Thyroid gland (tissue), 4 donors: ENCODE measurements at regions not wholly inside any gene's neighbourhood (a gene's known extent, or its start where the extent isn't known, plus 50 kb on each side); places are given as distances from the start of the nearest gene placed in this dataset.

Experiments used
- DNase-seq, 2 donors: peaks; one replicate each; pipeline ENCODE4 v3.0.0-alpha.2; 2019
- H3K27ac ChIP-seq, 3 donors: fragments of 200-600 bp; sonication (generic); 1 replicate in 2 of 3; 2 replicates in 1 of 3; pipeline ENCODE4 v1.5.1; 2016 to 2019; ENCODE audit warnings: mild to moderate bottlenecking in 1 of 3, moderate library complexity in 1 of 3
- H3K27me3 ChIP-seq: fragments of 200-600 bp; sonication (generic); one replicate; pipeline ENCODE4 v1.5.1; 2019
- H3K36me3 ChIP-seq, 2 donors: fragments of 200-600 bp; sonication (generic); one replicate each; pipeline ENCODE4 v1.5.1; 2016 to 2019
- H3K4me1 ChIP-seq, 2 donors: fragments of 200-600 bp; sonication (generic); one replicate each; pipeline ENCODE4 v1.5.1; 2017 to 2019
- H3K4me3 ChIP-seq, 3 donors: fragments of 200-600 bp; sonication (generic); replicated peaks in 1 of 3; 1 replicate in 2 of 3; 2 replicates in 1 of 3; pipeline ENCODE4 v1.5.1; 2016; ENCODE audit warnings: mild to moderate bottlenecking in 1 of 3
- H3K9me3 ChIP-seq: fragments of 200-600 bp; sonication (generic); one replicate; pipeline ENCODE4 v1.5.1; 2017
- POLR2A ChIP-seq, 2 donors: fragments of 450-650 bp; IDR thresholded peaks; one replicate each; pipeline ENCODE4 v1.6.1; 2017; ENCODE audit warnings: antibody characterized with exemption in 2 of 2, mild to moderate bottlenecking in 2 of 2, moderate library complexity in 1 of 2
- WGBS, 2 donors: methylation state at CpG; one replicate each; pipeline ENCODE4 v1.1.5; 2017; 5-methylcytosine and 5-hydroxymethylcytosine counted together
- intact Hi-C: fragments of 100-400 bp; cut with DNase I; formaldehyde crosslinking; loops from one replicate; pipeline ENCODE4 v1.15.1; 2023
- TF ChIP-seq, protein P1 (sequence below), 6 experiments: fragments of 200-600 bp in 3 of 6; fragments of 450-650 bp in 3 of 6; sonication (generic) in 3 of 6; IDR thresholded peaks; one replicate each; pipeline ENCODE4 v1.5.1; 2016 to 2019; ENCODE audit warnings: antibody characterized with exemption in 6 of 6, mild to moderate bottlenecking in 2 of 6, inconsistent platforms in 1 of 6, moderate library complexity in 1 of 6

DNA sequence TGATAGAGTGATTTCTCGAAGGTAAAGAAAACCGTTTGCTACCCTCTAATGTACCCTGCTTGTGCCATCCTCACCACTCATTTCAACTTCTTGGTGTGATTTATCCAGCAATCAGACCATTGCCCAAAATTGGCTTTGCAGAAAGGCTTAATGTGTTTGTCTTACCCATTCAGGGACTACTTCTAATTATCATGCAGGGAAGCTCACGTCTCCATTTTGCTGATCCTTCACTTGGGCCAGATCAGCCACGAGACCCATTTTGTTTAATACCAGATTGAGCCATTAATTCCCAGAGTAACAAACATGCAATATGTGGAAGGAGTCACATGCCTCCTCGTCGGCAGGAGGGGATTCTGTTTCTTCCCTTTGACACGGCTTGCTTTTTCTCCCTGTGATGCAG is 51.1 kb upstream of the CRY1 start:
- no peaks in the 10 kb centered on the region for H3K27me3 ChIP-seq
- intact Hi-C loops, result no loop called here
- H3K27ac ChIP-seq, result no peak overlapping the region
- H3K4me3 ChIP-seq, result no peak overlapping the region
- no peaks in the 10 kb centered on the region for H3K36me3 ChIP-seq
- no peaks in the 10 kb centered on the region for H3K9me3 ChIP-seq
- H3K4me1 ChIP-seq, result no peaks in the 10 kb centered on the region
- no peak for TF ChIP-seq POLR2A (IDR thresholded peaks at IDR 0.05)
- TF ChIP-seq, protein P1, sequence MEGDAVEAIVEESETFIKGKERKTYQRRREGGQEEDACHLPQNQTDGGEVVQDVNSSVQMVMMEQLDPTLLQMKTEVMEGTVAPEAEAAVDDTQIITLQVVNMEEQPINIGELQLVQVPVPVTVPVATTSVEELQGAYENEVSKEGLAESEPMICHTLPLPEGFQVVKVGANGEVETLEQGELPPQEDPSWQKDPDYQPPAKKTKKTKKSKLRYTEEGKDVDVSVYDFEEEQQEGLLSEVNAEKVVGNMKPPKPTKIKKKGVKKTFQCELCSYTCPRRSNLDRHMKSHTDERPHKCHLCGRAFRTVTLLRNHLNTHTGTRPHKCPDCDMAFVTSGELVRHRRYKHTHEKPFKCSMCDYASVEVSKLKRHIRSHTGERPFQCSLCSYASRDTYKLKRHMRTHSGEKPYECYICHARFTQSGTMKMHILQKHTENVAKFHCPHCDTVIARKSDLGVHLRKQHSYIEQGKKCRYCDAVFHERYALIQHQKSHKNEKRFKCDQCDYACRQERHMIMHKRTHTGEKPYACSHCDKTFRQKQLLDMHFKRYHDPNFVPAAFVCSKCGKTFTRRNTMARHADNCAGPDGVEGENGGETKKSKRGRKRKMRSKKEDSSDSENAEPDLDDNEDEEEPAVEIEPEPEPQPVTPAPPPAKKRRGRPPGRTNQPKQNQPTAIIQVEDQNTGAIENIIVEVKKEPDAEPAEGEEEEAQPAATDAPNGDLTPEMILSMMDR (IDR thresholded peaks at IDR 0.05), result no peak
- DNase-seq, result no peak
- WGBS, 2 donors, result 90 to 92% methylated on average over 7 of the region's 7 CpGs

DNA sequence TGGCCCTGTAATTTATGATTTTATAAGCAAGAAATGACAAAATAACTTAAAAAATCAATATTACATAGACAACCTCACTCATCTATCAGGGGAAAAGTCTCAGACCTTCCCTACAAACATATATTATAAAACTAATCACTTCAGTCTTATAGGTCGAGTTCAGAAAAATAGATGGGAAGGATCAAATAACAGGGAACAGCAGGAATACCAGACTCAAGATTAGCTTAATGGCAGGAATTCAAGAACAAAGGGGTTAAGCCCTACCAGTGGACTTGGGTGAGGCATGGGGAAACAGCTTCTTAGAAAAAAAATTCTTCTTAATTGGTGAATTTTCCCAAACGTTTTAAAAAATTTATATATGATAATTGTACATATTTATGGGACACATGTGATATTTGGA is 51.6 kb upstream of the CRY1 start:
- intact Hi-C loops, result no loop called here
- DNase-seq, result no peak
- Histone ChIP-seq H3K9me3 (no peaks in the 10 kb centered on the region), H3K36me3 (no peaks in the 10 kb centered on the region), H3K27ac (no peak overlapping the region), H3K4me1 (no peaks in the 10 kb centered on the region), H3K4me3 (no peak overlapping the region), H3K27me3 (no peaks in the 10 kb centered on the region)
- 53 to 63% methylated on average over 2 of the region's 2 CpGs for WGBS, 2 donors
- TF ChIP-seq POLR2A (IDR thresholded peaks at IDR 0.05), result no peak
- TF ChIP-seq, protein P1 (IDR thresholded peaks at IDR 0.05), result no peak

DNA sequence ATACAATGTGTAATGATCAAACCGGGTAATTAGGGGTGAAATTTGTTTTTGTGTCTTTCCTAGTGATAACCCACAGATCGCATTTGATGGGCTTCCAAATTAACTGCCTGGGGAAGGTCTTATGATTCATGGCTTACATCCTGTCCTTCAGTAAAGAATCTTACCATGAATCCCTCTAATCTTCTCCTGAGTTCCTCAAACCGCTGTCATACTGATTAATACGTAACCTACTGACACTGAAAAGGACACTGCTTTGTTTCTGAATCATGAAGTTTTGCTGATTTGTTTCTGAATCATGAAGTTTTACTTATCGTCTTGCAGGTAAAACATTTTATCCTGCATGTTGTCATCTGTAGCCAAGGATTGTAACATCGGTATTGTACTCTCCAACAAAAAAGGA is 52.0 kb upstream of the CRY1 start:
- WGBS, 2 donors, result 69 to 73% methylated on average over 6 of the region's 6 CpGs
- intact Hi-C loops, result no loop called here
- no peak overlapping the region for H3K27ac ChIP-seq
- no peaks in the 10 kb centered on the region for H3K9me3 ChIP-seq
- no peak overlapping the region for H3K4me3 ChIP-seq
- TF ChIP-seq POLR2A (IDR thresholded peaks at IDR 0.05), result no peak
- TF ChIP-seq, protein P1 (IDR thresholded peaks at IDR 0.05), result no peak
- no peaks in the 10 kb centered on the region for H3K4me1 ChIP-seq
- H3K27me3 ChIP-seq, result no peaks in the 10 kb centered on the region
- DNase-seq, result no peak
- no peaks in the 10 kb centered on the region for H3K36me3 ChIP-seq

DNA sequence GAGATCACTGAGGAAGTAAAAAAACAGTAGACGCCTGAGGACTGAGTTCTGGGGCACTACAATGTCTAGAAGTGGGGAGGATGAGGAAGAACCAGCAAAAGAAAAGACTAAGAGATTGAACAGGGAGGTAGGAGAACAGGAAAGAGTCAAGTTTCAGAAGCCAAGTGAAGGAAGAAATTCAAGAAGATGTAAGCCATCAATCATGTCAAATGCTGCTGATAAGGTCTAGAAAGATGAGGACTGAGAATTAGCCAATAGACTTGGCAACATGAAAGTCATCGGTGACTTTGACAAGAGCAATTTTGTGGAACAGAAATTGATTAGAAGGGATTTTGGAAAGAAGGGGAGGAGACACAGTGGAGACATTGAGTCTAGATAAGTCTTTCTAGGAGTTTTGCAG is 54.8 kb upstream of the CRY1 start:
- DNase-seq, result no peak
- Histone ChIP-seq H3K4me1 (no peaks in the 10 kb centered on the region), H3K9me3 (no peaks in the 10 kb centered on the region), H3K27me3 (no peaks in the 10 kb centered on the region), H3K4me3 (no peak overlapping the region), H3K36me3 (no peaks in the 10 kb centered on the region), H3K27ac (no peak overlapping the region)
- TF ChIP-seq POLR2A (IDR thresholded peaks at IDR 0.05), result no peak
- TF ChIP-seq, protein P1 (IDR thresholded peaks at IDR 0.05), result no peak
- intact Hi-C loops, result no loop called here
- 77 to 78% methylated on average over 2 of the region's 2 CpGs for WGBS, 2 donors

DNA sequence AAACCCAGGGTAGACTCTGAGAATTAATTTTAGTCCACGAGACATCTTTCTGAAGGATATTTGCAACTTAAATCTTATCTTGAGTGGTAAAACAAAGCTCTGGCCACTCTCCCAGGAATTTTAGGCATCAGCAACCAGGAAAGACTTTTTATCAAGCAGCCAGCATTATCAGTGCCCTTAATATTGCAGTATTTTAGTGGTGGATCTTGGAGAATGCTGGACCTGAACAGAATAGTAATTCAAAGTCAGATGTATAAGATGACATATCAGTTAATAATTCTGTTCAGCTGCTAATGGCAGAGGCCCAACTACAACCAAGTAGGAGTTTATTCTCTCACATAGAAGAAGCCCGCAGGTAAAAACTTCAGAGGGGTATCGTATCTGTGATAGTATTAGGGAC is 59.0 kb upstream of the CRY1 start:
- Histone ChIP-seq H3K4me1 (no peaks in the 10 kb centered on the region), H3K27ac (no peak overlapping the region), H3K9me3 (no peaks in the 10 kb centered on the region), H3K36me3 (no peaks in the 10 kb centered on the region), H3K4me3 (no peak overlapping the region), H3K27me3 (no peaks in the 10 kb centered on the region)
- intact Hi-C loops, result no loop called here
- no peak for DNase-seq
- 76 to 77% methylated on average over 3 of the region's 3 CpGs for WGBS, 2 donors
- TF ChIP-seq POLR2A (IDR thresholded peaks at IDR 0.05), result no peak
- TF ChIP-seq, protein P1 (IDR thresholded peaks at IDR 0.05), result no peak
